Neuronal stem cell (in vitro differentiated cells): ENCODE measurements at regions not wholly inside any gene's neighbourhood (a gene's known extent, or its start where the extent isn't known, plus 50 kb on each side); places are given as distances from the start of the nearest gene placed in this dataset.

Experiments used
- DNase-seq: peaks from one replicate; pipeline ENCODE4 v3.0.0-alpha.2; 2013; ENCODE audit warnings: low spot score
- H2AFZ ChIP-seq: one replicate; pipeline ENCODE4 v1.6.1; 2013; ENCODE audit warnings: mild to moderate bottlenecking, low read length, inconsistent platforms
- H2AK5ac ChIP-seq: 2 replicates; pipeline ENCODE4 v1.6.1; 2013; ENCODE audit warnings: low read depth, mild to moderate bottlenecking, inconsistent platforms, low read length, moderate library complexity, mixed read lengths
- H2BK120ac ChIP-seq: 2 replicates; pipeline ENCODE4 v1.6.1; 2013; ENCODE audit warnings: low read depth, mild to moderate bottlenecking, inconsistent platforms, low read length, moderate library complexity, mixed read lengths
- H2BK12ac ChIP-seq: one replicate; pipeline ENCODE4 v1.6.1; 2013; ENCODE audit warnings: low read length, inconsistent platforms
- H2BK15ac ChIP-seq: 2 replicates; pipeline ENCODE4 v1.6.1; 2013; ENCODE audit warnings: mild to moderate bottlenecking, low read length, inconsistent platforms, mixed read lengths
- H2BK5ac ChIP-seq: one replicate; pipeline ENCODE4 v1.6.1; 2013; ENCODE audit warnings: inconsistent platforms, mild to moderate bottlenecking, low read length, moderate library complexity
- H3K14ac ChIP-seq: one replicate; pipeline ENCODE4 v1.6.1; 2013; ENCODE audit warnings: low read length, inconsistent platforms
- H3K18ac ChIP-seq: 2 replicates; pipeline ENCODE4 v1.6.1; 2013; ENCODE audit warnings: low read length, inconsistent platforms
- H3K23ac ChIP-seq: 2 replicates; pipeline ENCODE4 v1.6.1; 2013; ENCODE audit warnings: low read depth, mild to moderate bottlenecking, mixed read lengths, low read length, inconsistent platforms; ENCODE audit not compliant: poor library complexity
- H3K27ac ChIP-seq: replicated peaks from 3 replicates; pipeline ENCODE4 v1.5.1; 2013; ENCODE audit warnings: low read length, inconsistent platforms
- H3K27me3 ChIP-seq, 3 experiments: 2 replicates each; pipeline ENCODE4 v1.6.1; 2013; ENCODE audit warnings: low read length in 3 of 3, mild to moderate bottlenecking in 2 of 3, inconsistent platforms in 1 of 3, low read depth in 1 of 3, mixed read lengths in 1 of 3, moderate library complexity in 1 of 3; ENCODE audit not compliant: control insufficient read depth in 3 of 3, insufficient read depth in 3 of 3
- H3K36me3 ChIP-seq, 2 donors: replicated peaks in 1 of 2; 2 replicates each; pipeline ENCODE4 v1.6.1; 2013; ENCODE audit warnings: low read length in 2 of 2; ENCODE audit not compliant: control insufficient read depth in 2 of 2, insufficient read depth in 2 of 2
- H3K4ac ChIP-seq: 2 replicates; pipeline ENCODE4 v1.6.1; 2013; ENCODE audit warnings: inconsistent platforms, mild to moderate bottlenecking, low read length, moderate library complexity
- H3K4me1 ChIP-seq, 2 donors: 1 replicate in 1 of 2; 2 replicates in 1 of 2; pipeline ENCODE4 v1.6.1; 2013; ENCODE audit warnings: low read length in 2 of 2, low read depth in 1 of 2; ENCODE audit not compliant: control insufficient read depth in 2 of 2, insufficient read depth in 1 of 2
- H3K4me2 ChIP-seq: one replicate; pipeline ENCODE4 v1.6.1; 2013; ENCODE audit warnings: mild to moderate bottlenecking, low read length, inconsistent platforms; ENCODE audit not compliant: insufficient read depth, poor library complexity, severe bottlenecking
- H3K4me3 ChIP-seq, 2 donors: 2 replicates each; pipeline ENCODE4 v1.5.1; 2013; ENCODE audit warnings: low read length in 2 of 2, mild to moderate bottlenecking in 2 of 2, inconsistent platforms in 1 of 2, moderate library complexity in 1 of 2
- H3K79me1 ChIP-seq: one replicate; pipeline ENCODE4 v1.6.1; 2013; ENCODE audit warnings: low read depth, mild to moderate bottlenecking, inconsistent platforms, low read length, moderate library complexity
- H3K9ac ChIP-seq: one replicate; pipeline ENCODE4 v1.6.1; 2013; ENCODE audit warnings: mild to moderate bottlenecking, low read depth, low read length, inconsistent platforms; ENCODE audit not compliant: poor library complexity
- H3K9me3 ChIP-seq, 2 donors: replicated peaks in 1 of 2; 2 replicates each; pipeline versions ENCODE3 to v1.6.1; 2013; ENCODE audit warnings: low read length in 2 of 2, mild to moderate bottlenecking in 2 of 2, inconsistent platforms in 1 of 2, low read depth in 1 of 2, mixed read lengths in 1 of 2, moderate library complexity in 1 of 2; ENCODE audit not compliant: control insufficient read depth in 2 of 2, insufficient read depth in 1 of 2
- H4K8ac ChIP-seq: one replicate; pipeline ENCODE4 v1.6.1; 2013; ENCODE audit warnings: low read depth, mild to moderate bottlenecking, inconsistent platforms, low read length, moderate library complexity
- H4K91ac ChIP-seq: one replicate; pipeline ENCODE4 v1.6.1; 2013; ENCODE audit warnings: low read length, low read depth, mild to moderate bottlenecking, inconsistent platforms; ENCODE audit not compliant: poor library complexity
- WGBS, 2 donors: extraction: QIAGEN DNeasy Blood & Tissue Kit; methylation state at CpG; one replicate each; pipeline ENCODE4 v1.1.7; 2013; ENCODE audit warnings: missing lambda C conversion rate in 2 of 2, mixed read lengths in 1 of 2; ENCODE audit not compliant: insufficient read length in 2 of 2, insufficient replicate concordance in 1 of 2; ENCODE audit errors: extremely low coverage in 2 of 2; 5-methylcytosine and 5-hydroxymethylcytosine counted together

DNA sequence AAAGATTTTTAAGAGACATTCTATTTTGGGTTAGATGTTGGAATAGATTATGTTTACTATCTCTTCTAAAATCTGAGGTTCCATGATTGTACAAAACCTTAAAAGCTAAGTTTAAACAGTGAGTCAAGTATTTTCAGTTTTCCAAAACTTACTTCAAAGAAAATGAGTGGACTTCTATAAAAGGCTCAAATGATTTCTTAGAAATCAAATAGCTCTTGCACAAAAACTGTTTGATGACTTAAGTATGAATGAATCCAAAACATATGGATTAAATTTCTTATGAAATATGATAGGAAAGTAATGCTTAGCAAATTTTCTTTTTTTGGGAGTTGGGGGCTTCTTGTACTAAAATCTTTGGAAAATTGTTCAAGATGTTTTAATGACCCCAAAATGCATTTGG is 837.3 kb upstream of the SLC35B3 start:
- H3K4me1 ChIP-seq = no peaks in the 10 kb centered on the region
- H4K8ac ChIP-seq = no peak overlapping the region
- no peak overlapping the region for H2BK12ac ChIP-seq
- H2BK5ac ChIP-seq = no peak overlapping the region
- H2BK120ac ChIP-seq = no peak overlapping the region
- no peaks in the 10 kb centered on the region for H3K36me3 ChIP-seq
- H3K4me3 ChIP-seq = no peak overlapping the region
- no peak overlapping the region for H2AK5ac ChIP-seq
- no peak overlapping the region for H3K27ac ChIP-seq
- H3K4ac ChIP-seq = no peak overlapping the region
- no peak for DNase-seq
- H3K27me3 ChIP-seq = no peaks in the 10 kb centered on the region
- H3K9me3 ChIP-seq = no peaks in the 10 kb centered on the region
- H3K9ac ChIP-seq = no peak overlapping the region
- no peak overlapping the region for H2BK15ac ChIP-seq
- H4K91ac ChIP-seq = no peak overlapping the region
- no peak overlapping the region for H3K4me2 ChIP-seq
- no peak overlapping the region for H2AFZ ChIP-seq
- no peaks in the 10 kb centered on the region for H3K79me1 ChIP-seq
- no peak overlapping the region for H3K23ac ChIP-seq
- no peak overlapping the region for H3K14ac ChIP-seq
- no peak overlapping the region for H3K18ac ChIP-seq

DNA sequence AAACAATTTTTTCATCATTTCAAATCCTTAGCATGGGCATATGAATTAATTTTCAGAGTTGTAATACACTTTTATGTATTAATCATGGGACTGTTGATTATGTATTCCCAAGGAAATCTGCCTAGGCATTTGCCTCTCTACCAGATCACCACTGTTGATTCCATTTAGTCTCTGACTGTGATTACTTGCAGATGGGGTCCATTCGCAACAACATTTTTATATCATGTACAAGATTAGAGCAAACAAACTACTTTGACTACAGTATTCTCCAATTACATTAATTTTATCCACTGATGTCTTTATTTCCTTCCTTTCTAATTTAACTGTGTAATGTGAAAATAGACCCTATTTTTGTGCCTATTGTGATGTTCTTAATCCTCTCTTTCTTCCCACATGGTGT is 831.4 kb upstream of the SLC35B3 start:
- Histone ChIP-seq H2BK15ac (no peak overlapping the region), H3K14ac (no peak overlapping the region), H3K9ac (no peak overlapping the region), H3K27me3 (no peaks in the 10 kb centered on the region), H4K8ac (no peak overlapping the region), H2BK5ac (no peak overlapping the region), H3K4me2 (no peak overlapping the region), H3K23ac (no peak overlapping the region), H3K18ac (no peak overlapping the region), H3K36me3 (no peaks in the 10 kb centered on the region), H3K4me3 (no peak overlapping the region), H2BK12ac (no peak overlapping the region), H2AK5ac (no peak overlapping the region), H4K91ac (no peak overlapping the region), H3K4me1 (peaks cover 0 to 1% of the 10 kb centered on the region in 2 donors), H2BK120ac (no peak overlapping the region), H3K79me1 (no peaks in the 10 kb centered on the region), H3K27ac (no peak overlapping the region), H3K4ac (no peak overlapping the region), H3K9me3 (no peaks in the 10 kb centered on the region), H2AFZ (no peak overlapping the region)
- DNase-seq = no peak
- no CpG with 5 or more reads among the region's 1 CpG for WGBS, 2 donors

DNA sequence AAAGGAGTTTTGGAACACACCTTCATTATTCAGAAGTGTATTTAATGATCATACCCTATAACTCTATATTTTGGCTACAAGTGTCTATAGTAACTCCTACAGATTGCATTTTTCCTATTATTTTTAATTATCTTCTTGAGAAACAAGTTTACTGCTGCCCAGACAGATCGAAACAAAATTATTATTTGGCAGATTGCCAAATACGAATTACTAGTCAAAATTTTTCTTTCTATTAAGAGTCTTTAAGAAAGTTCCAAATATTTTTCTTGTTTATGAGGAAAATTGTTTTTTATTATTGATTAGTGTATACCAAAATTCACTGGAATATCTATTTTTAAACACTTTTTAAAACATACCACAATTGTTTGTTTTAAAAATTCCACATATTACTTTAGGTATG is 821.9 kb upstream of the SLC35B3 start:
- H3K18ac ChIP-seq = no peak overlapping the region
- no peaks in the 10 kb centered on the region for H3K79me1 ChIP-seq
- no peak overlapping the region for H3K14ac ChIP-seq
- no peak overlapping the region for H4K91ac ChIP-seq
- no peak overlapping the region for H3K27ac ChIP-seq
- H3K9me3 ChIP-seq = peaks cover 5% of the 10 kb centered on the region in 2 donors
- H2AK5ac ChIP-seq = no peak overlapping the region
- no peak overlapping the region for H2BK15ac ChIP-seq
- no peak overlapping the region for H2BK12ac ChIP-seq
- H3K36me3 ChIP-seq = no peaks in the 10 kb centered on the region
- H2BK120ac ChIP-seq = no peak overlapping the region
- peaks cover 0 to 4% of the 10 kb centered on the region in 2 donors for H3K4me1 ChIP-seq
- H3K23ac ChIP-seq = no peak overlapping the region
- no peak overlapping the region for H3K4ac ChIP-seq
- no peak overlapping the region for H2BK5ac ChIP-seq
- H2AFZ ChIP-seq = no peak overlapping the region
- no peak overlapping the region for H4K8ac ChIP-seq
- WGBS, 2 donors = no CpG with 5 or more reads among the region's 2 CpGs
- H3K9ac ChIP-seq = no peak overlapping the region
- no peak for DNase-seq
- H3K4me2 ChIP-seq = no peak overlapping the region
- no peaks in the 10 kb centered on the region for H3K27me3 ChIP-seq
- H3K4me3 ChIP-seq = no peak overlapping the region

DNA sequence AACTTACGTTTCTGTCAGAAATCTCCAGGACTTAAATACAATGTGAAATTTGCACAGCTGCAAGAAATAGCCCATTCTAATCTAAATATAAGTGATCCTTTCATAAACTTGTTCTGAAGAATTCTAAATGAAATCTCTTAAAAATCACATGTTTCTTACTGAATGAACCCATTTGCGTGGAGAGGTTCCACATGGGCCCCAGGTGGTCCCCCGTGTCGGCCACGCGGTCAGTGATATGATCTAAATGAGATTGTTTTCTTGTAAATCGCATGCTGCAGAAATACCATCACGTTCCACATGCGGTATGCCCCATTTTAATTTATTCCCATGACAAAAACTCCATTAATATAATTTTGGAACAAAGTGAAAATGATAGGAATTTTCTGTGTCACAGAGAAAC is 818.9 kb upstream of the SLC35B3 start:
- Histone ChIP-seq H3K4me3 (no peak overlapping the region), H3K79me1 (no peaks in the 10 kb centered on the region), H3K4me1 (peaks cover 0 to 8% of the 10 kb centered on the region in 2 donors), H2BK15ac (no peak overlapping the region), H4K8ac (no peak overlapping the region), H2BK120ac (no peak overlapping the region), H3K9me3 (no peaks in the 10 kb centered on the region), H3K36me3 (no peaks in the 10 kb centered on the region), H4K91ac (no peak overlapping the region), H3K27ac (no peak overlapping the region), H3K9ac (no peak overlapping the region), H3K14ac (no peak overlapping the region), H3K27me3 (no peaks in the 10 kb centered on the region), H3K4ac (no peak overlapping the region), H2AK5ac (no peak overlapping the region), H2BK12ac (no peak overlapping the region), H3K4me2 (no peak overlapping the region), H2AFZ (no peak overlapping the region), H2BK5ac (no peak overlapping the region), H3K23ac (no peak overlapping the region), H3K18ac (no peak overlapping the region)
- no CpG with 5 or more reads among the region's 9 CpGs for WGBS, 2 donors
- no peak for DNase-seq
